ENCODE measurements at regions not wholly inside any gene's neighbourhood (a gene's known extent, or its start where the extent isn't known, plus 50 kb on each side); places are given as distances from the start of the nearest gene placed in this dataset.

DNA sequence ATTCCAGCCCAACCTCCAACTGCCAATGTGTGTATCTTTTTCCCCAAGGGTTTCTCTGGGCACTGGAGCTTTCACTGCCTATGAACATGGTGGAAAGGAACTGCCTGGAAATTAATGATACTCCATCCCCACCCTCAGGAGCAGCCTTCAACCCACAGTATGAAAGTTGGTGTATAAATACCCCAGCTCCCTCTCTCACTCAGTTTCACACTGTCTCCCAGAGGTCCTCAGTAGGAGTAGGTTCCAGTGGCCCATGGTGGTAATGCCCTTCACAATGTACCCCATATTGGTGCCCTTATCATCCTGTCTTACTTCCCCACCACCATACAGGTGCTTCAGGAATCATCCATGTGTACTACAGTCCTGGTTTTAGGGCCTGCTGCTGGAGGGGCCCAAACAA is 462.6 kb downstream of the MIAT start:
- TF ChIP-seq TAF1 (IDR thresholded peaks at IDR 0.05; ENCODE audit: borderline replicate concordance, insufficient read depth, low read length) = no peak
- TF ChIP-seq, protein P1, sequence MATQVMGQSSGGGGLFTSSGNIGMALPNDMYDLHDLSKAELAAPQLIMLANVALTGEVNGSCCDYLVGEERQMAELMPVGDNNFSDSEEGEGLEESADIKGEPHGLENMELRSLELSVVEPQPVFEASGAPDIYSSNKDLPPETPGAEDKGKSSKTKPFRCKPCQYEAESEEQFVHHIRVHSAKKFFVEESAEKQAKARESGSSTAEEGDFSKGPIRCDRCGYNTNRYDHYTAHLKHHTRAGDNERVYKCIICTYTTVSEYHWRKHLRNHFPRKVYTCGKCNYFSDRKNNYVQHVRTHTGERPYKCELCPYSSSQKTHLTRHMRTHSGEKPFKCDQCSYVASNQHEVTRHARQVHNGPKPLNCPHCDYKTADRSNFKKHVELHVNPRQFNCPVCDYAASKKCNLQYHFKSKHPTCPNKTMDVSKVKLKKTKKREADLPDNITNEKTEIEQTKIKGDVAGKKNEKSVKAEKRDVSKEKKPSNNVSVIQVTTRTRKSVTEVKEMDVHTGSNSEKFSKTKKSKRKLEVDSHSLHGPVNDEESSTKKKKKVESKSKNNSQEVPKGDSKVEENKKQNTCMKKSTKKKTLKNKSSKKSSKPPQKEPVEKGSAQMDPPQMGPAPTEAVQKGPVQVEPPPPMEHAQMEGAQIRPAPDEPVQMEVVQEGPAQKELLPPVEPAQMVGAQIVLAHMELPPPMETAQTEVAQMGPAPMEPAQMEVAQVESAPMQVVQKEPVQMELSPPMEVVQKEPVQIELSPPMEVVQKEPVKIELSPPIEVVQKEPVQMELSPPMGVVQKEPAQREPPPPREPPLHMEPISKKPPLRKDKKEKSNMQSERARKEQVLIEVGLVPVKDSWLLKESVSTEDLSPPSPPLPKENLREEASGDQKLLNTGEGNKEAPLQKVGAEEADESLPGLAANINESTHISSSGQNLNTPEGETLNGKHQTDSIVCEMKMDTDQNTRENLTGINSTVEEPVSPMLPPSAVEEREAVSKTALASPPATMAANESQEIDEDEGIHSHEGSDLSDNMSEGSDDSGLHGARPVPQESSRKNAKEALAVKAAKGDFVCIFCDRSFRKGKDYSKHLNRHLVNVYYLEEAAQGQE (IDR thresholded peaks at IDR 0.05; ENCODE audit: insufficient read depth in 1 of 2, low read depth in 2 of 2, low read length in 2 of 2) = no peak
- no peak for TF ChIP-seq FOXP2 (optimal IDR thresholded peaks at IDR 0.05; ENCODE audit: borderline replicate concordance, extremely low read depth, extremely low read length, insufficient read depth)
- no peak for TF ChIP-seq POLR2AphosphoS5 (IDR thresholded peaks at IDR 0.05; ENCODE audit: low read depth, low read length)
- no peak for TF ChIP-seq SIN3A (IDR thresholded peaks at IDR 0.05; ENCODE audit: borderline replicate concordance, insufficient read depth, low read length)

DNA sequence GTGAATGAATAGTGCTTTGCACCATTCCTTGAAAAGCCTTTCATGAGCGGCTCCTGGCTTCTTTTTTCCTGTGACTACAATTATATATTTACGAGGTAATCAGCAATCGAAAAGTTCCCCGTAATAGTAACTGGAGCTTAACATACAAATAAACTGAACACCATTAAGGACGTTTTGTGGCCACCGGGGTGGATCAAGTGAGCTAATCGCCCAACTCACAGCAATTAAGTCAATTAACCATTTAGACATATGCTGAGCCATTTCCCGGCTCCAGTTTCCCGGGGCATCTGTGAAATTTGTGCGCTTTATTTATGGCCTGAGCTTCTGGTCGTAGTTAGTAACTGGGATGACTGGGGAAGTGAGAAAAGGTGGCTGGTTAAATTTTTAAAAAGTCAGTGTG is 465.2 kb downstream of the MIAT start:
- TF ChIP-seq, protein P1 (IDR thresholded peaks at IDR 0.05; ENCODE audit: insufficient read depth in 1 of 2, low read depth in 2 of 2, low read length in 2 of 2) = no peak
- TF ChIP-seq TAF1 (IDR thresholded peaks at IDR 0.05; ENCODE audit: borderline replicate concordance, insufficient read depth, low read length) = no peak
- no peak for TF ChIP-seq SIN3A (IDR thresholded peaks at IDR 0.05; ENCODE audit: borderline replicate concordance, insufficient read depth, low read length)
- TF ChIP-seq POLR2AphosphoS5 (IDR thresholded peaks at IDR 0.05; ENCODE audit: low read depth, low read length) = no peak
- no peak for TF ChIP-seq FOXP2 (optimal IDR thresholded peaks at IDR 0.05; ENCODE audit: borderline replicate concordance, extremely low read depth, extremely low read length, insufficient read depth)

DNA sequence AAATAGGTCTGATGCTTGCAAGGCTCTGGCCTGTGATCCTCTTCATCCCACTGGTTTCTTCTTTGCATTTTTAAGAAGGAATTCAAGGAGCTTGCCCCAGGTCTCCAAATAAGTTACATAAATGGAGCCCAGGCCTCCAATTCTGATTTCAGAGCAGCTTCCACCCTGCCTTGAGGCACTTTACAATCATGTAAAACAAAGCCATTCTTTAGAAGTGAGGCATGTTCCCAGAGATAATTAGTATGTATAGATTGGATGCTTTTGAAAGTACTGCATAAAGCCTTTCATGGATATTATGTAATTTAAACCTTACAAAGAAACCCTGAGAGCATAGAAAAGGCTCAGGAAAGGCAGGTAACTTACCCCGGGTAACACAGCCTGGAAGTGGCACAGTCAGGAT is 466.5 kb downstream of the MIAT start:
- TF ChIP-seq, protein P1 (IDR thresholded peaks at IDR 0.05; ENCODE audit: insufficient read depth in 1 of 2, low read depth in 2 of 2, low read length in 2 of 2) = no peak
- TF ChIP-seq FOXP2 (optimal IDR thresholded peaks at IDR 0.05; ENCODE audit: borderline replicate concordance, extremely low read depth, extremely low read length, insufficient read depth) = no peak
- TF ChIP-seq TAF1 (IDR thresholded peaks at IDR 0.05; ENCODE audit: borderline replicate concordance, insufficient read depth, low read length) = no peak
- TF ChIP-seq SIN3A (IDR thresholded peaks at IDR 0.05; ENCODE audit: borderline replicate concordance, insufficient read depth, low read length) = no peak
- TF ChIP-seq POLR2AphosphoS5 (IDR thresholded peaks at IDR 0.05; ENCODE audit: low read depth, low read length) = no peak

DNA sequence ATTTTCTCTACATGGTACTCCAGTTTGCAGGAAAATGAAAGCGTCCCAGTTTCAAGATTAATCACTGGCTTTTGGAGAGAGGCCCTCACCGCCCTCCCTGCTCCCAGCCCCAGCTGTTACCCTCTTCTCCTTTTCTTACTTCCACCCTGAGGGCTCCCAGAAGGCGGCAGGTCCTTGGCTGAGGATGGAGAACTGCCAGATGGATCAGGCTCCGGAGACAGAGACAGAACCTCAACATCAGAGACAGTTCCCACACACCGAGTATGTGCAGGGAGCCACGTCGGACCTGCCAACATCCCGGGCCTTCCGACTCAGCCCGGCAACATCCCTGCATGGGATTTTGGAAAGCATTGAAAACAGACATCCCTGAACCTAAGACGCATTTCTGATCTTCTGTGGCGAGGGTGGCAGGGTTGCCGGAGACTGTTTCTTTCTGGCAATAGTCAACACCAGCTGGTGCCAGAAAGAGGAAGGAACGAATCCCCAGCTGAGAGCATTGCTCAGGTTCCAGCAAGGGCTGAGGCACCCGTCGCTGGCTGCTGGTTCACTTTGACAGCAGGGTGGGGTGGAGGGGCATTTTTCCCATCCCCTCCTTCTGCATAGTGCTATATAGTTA is 467.1 kb downstream of the MIAT start:
- TF ChIP-seq FOXP2 (optimal IDR thresholded peaks at IDR 0.05; ENCODE audit: borderline replicate concordance, extremely low read depth, extremely low read length, insufficient read depth) = no peak
- TF ChIP-seq TAF1 (IDR thresholded peaks at IDR 0.05; ENCODE audit: borderline replicate concordance, insufficient read depth, low read length) = no peak
- TF ChIP-seq, protein P1 (IDR thresholded peaks at IDR 0.05; ENCODE audit: insufficient read depth in 1 of 2, low read depth in 2 of 2, low read length in 2 of 2) = no peak
- TF ChIP-seq POLR2AphosphoS5 (IDR thresholded peaks at IDR 0.05; ENCODE audit: low read depth, low read length) = no peak
- no peak for TF ChIP-seq SIN3A (IDR thresholded peaks at IDR 0.05; ENCODE audit: borderline replicate concordance, insufficient read depth, low read length)

Data from PFSK-1 (cell line).